A673 (cell line): ENCODE measurements at regions not wholly inside any gene's neighbourhood (a gene's known extent, or its start where the extent isn't known, plus 50 kb on each side); places are given as distances from the start of the nearest gene placed in this dataset.

Source experiments
- EZH2 ChIP-seq: fragments of 200-600 bp; sonication (generic); IDR thresholded peaks from 2 replicates; pipeline ENCODE4 v1.6.1; 2017; ENCODE audit warnings: borderline replicate concordance, low read depth, mild to moderate bottlenecking, mixed read lengths, antibody characterized with exemption, low read length; ENCODE audit not compliant: poor library complexity, severe bottlenecking
- TF ChIP-seq, protein P1 (sequence below): fragments of 300-800, 200-600 bp; sonication (generic); conservative IDR thresholded peaks from 2 replicates; pipeline ENCODE4 v1.5.1; 2017; ENCODE audit warnings: low read depth, mild to moderate bottlenecking, antibody characterized with exemption, low read length, moderate library complexity, mixed read lengths

DNA sequence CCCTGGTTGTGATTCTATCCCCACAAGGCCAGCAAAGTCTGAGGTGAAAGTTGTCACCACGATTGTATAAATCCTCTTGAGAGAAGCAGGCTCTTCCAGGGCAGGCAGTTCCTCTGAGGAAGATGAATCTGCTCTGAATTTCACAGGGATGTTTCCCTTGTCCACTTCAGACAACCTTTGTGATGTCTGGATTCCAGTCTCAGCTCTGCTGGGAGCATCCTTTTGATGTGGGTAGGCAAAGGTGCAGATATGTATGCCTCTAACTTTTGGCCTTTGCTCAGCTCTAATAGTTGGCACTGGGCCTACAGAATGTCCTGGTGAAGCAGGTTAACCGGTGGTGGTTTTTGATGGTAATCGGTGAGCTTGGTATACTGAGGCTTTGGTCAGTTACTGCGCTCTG lies 50.6 kb upstream of the WDR1 start:
- TF ChIP-seq, protein P1, sequence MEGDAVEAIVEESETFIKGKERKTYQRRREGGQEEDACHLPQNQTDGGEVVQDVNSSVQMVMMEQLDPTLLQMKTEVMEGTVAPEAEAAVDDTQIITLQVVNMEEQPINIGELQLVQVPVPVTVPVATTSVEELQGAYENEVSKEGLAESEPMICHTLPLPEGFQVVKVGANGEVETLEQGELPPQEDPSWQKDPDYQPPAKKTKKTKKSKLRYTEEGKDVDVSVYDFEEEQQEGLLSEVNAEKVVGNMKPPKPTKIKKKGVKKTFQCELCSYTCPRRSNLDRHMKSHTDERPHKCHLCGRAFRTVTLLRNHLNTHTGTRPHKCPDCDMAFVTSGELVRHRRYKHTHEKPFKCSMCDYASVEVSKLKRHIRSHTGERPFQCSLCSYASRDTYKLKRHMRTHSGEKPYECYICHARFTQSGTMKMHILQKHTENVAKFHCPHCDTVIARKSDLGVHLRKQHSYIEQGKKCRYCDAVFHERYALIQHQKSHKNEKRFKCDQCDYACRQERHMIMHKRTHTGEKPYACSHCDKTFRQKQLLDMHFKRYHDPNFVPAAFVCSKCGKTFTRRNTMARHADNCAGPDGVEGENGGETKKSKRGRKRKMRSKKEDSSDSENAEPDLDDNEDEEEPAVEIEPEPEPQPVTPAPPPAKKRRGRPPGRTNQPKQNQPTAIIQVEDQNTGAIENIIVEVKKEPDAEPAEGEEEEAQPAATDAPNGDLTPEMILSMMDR: no peak
- TF ChIP-seq EZH2: no peak
